ENCODE measurements at regions not wholly inside any gene's neighbourhood (a gene's known extent, or its start where the extent isn't known, plus 50 kb on each side); places are given as distances from the start of the nearest gene placed in this dataset.

DNA sequence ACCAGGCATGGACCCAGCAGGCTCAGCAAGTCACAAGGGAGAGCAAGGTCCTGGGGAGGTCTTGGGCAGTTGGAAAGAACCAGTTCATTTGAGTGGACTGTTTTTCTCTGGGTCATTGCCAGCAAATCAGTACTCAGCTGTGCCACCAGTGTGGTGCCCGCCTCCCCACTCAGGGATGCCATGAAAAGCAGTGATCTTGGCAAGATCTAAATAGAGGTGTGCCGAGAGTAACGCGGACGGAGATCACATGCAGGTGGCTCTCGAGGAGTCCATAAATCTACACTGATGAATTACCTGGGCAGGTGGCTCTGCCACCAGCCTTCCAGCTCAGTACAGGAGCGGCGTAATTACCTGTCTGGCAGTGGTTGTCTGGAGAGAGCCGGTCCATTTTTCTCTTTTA lies 642.2 kb downstream of the PTPRU start:
- H3K36me3 ChIP-seq: no peaks in the 10 kb centered on the region
- H3K9me3 ChIP-seq (ENCODE audit: low read depth): no peaks in the 10 kb centered on the region
- DNase-seq (ENCODE audit: low spot score): no peak
- H3K79me2 ChIP-seq (ENCODE audit: low read depth): no peaks in the 10 kb centered on the region
- H3K4me1 Mint-ChIP-seq: peaks cover 3% of the 10 kb centered on the region
- no peak overlapping the region for H3K4me3 ChIP-seq
- H3K4me2 ChIP-seq: no peak overlapping the region
- H3K27me3 Mint-ChIP-seq (ENCODE audit: insufficient read depth, low read depth): peaks cover 2% of the 10 kb centered on the region
- H3K9me3 Mint-ChIP-seq: no peaks in the 10 kb centered on the region
- no peaks in the 10 kb centered on the region for H3K36me3 Mint-ChIP-seq
- H3K4me3 Mint-ChIP-seq: no peak overlapping the region
- H3K4me1 ChIP-seq: no peaks in the 10 kb centered on the region
- H3K9ac ChIP-seq: no peak overlapping the region
- H3K27ac Mint-ChIP-seq: no peak overlapping the region
- H4K20me1 ChIP-seq (ENCODE audit: low read depth): no peaks in the 10 kb centered on the region
- no peaks in the 10 kb centered on the region for H3K27me3 ChIP-seq
- H2AFZ ChIP-seq (replicated peaks): no peak overlapping the region
- TF ChIP-seq EZH2phosphoT487 (IDR thresholded peaks at IDR 0.05) (no peak), EZH2 (IDR thresholded peaks at IDR 0.05) (no peak)
- TF ChIP-seq, protein P1, sequence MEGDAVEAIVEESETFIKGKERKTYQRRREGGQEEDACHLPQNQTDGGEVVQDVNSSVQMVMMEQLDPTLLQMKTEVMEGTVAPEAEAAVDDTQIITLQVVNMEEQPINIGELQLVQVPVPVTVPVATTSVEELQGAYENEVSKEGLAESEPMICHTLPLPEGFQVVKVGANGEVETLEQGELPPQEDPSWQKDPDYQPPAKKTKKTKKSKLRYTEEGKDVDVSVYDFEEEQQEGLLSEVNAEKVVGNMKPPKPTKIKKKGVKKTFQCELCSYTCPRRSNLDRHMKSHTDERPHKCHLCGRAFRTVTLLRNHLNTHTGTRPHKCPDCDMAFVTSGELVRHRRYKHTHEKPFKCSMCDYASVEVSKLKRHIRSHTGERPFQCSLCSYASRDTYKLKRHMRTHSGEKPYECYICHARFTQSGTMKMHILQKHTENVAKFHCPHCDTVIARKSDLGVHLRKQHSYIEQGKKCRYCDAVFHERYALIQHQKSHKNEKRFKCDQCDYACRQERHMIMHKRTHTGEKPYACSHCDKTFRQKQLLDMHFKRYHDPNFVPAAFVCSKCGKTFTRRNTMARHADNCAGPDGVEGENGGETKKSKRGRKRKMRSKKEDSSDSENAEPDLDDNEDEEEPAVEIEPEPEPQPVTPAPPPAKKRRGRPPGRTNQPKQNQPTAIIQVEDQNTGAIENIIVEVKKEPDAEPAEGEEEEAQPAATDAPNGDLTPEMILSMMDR (IDR thresholded peaks at IDR 0.05): no peak
- no peak overlapping the region for H3K27ac ChIP-seq
- H3F3A ChIP-seq (ENCODE audit: low read depth): no peaks in the 10 kb centered on the region

DNA sequence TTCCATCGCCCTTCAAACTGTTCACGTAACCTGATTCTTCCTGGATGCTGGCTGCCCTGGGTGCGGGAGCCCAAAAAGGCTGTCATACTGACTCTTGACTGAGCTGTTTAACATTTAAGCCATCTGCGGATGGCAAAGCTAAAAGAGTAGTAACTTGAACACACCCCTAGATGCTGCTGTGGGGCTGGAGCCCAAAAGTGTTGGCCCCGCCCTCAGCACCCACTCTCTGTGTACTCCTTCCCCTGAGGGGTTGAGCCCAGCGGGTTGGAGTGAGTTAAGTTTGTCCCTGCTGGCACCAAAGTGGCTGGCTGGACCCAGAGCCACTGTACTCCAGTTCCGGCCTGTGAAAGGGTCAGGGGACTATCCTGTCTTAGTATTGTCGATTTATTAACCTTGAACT lies 640.6 kb downstream of the PTPRU start:
- H3F3A ChIP-seq (ENCODE audit: low read depth): no peaks in the 10 kb centered on the region
- H3K79me2 ChIP-seq (ENCODE audit: low read depth): no peaks in the 10 kb centered on the region
- H3K4me2 ChIP-seq: no peak overlapping the region
- no peaks in the 10 kb centered on the region for H4K20me1 ChIP-seq (ENCODE audit: low read depth)
- H2AFZ ChIP-seq (replicated peaks): no peak overlapping the region
- Mint-ChIP-seq H3K9me3 (no peaks in the 10 kb centered on the region), H3K4me3 (no peak overlapping the region), H3K4me1 (no peaks in the 10 kb centered on the region), H3K36me3 (no peaks in the 10 kb centered on the region), H3K27me3 (ENCODE audit: insufficient read depth, low read depth) (peaks cover 2% of the 10 kb centered on the region), H3K27ac (no peak overlapping the region)
- H3K27ac ChIP-seq: no peak overlapping the region
- no peak for TF ChIP-seq EZH2phosphoT487 (IDR thresholded peaks at IDR 0.05)
- no peak for TF ChIP-seq EZH2 (IDR thresholded peaks at IDR 0.05)
- TF ChIP-seq, protein P1 (IDR thresholded peaks at IDR 0.05): peak; percentile 21
- H3K4me3 ChIP-seq: no peak overlapping the region
- H3K9me3 ChIP-seq (ENCODE audit: low read depth): no peaks in the 10 kb centered on the region
- no peaks in the 10 kb centered on the region for H3K36me3 ChIP-seq
- DNase-seq (ENCODE audit: low spot score): no peak
- no peaks in the 10 kb centered on the region for H3K4me1 ChIP-seq
- no peak overlapping the region for H3K9ac ChIP-seq
- no peaks in the 10 kb centered on the region for H3K27me3 ChIP-seq

DNA sequence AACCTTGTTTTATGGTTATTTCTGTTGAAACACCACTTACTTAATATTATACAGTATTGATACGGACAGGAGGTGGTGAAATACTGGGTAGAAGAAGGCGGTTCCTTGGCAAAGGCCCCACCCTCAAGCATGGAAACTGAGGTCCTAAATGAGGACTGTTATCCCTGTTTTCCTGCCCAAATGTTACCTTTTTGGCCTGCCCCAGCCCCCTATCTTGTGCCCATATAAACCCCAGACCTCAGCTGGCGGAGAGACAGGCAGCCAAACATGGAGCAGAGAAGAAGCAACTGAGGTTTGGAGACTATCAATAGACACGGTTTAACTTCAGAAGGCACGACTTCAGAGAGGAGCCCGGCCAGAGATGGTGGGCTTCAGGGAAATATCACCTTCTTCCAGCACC lies 640.1 kb downstream of the PTPRU start:
- Histone ChIP-seq H3K4me2 (no peak overlapping the region), H3K9ac (no peak overlapping the region), H3F3A (ENCODE audit: low read depth) (no peaks in the 10 kb centered on the region), H3K27ac (no peak overlapping the region), H3K4me1 (no peaks in the 10 kb centered on the region), H3K79me2 (ENCODE audit: low read depth) (no peaks in the 10 kb centered on the region), H2AFZ (replicated peaks) (no peak overlapping the region), H3K4me3 (no peak overlapping the region), H4K20me1 (ENCODE audit: low read depth) (no peaks in the 10 kb centered on the region), H3K36me3 (no peaks in the 10 kb centered on the region), H3K9me3 (ENCODE audit: low read depth) (no peaks in the 10 kb centered on the region), H3K27me3 (no peaks in the 10 kb centered on the region)
- Mint-ChIP-seq H3K4me1 (no peaks in the 10 kb centered on the region), H3K9me3 (no peaks in the 10 kb centered on the region), H3K27me3 (ENCODE audit: insufficient read depth, low read depth) (peaks cover 2% of the 10 kb centered on the region), H3K4me3 (no peak overlapping the region), H3K36me3 (no peaks in the 10 kb centered on the region), H3K27ac (no peak overlapping the region)
- TF ChIP-seq, protein P1 (IDR thresholded peaks at IDR 0.05): no peak
- DNase-seq (ENCODE audit: low spot score): no peak

Measured in neural progenitor cell (in vitro differentiated cells).